ENCODE measurements at regions not wholly inside any gene's neighbourhood (a gene's known extent, or its start where the extent isn't known, plus 50 kb on each side); places are given as distances from the start of the nearest gene placed in this dataset.

DNA sequence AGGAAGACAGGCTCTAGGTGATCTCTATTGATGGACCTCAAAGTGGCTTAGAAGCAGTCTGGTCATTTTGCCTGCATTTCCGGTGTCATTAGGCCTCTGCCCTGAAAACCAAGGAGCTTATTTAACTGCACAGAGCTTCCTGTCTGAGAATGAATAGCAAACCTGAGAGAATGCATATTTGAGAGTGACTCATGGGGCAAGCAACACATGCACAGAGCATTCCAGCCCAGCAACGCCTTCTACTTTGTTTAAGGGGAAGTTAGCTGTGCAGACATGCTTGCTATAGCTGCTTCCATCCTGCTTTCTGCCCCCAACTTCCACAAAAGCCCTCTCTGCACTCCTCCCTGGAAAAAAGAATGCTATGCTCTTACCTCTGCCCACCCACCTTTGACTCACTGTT is 232.8 kb downstream of the GRB14 start:
- TF ChIP-seq, protein P1, sequence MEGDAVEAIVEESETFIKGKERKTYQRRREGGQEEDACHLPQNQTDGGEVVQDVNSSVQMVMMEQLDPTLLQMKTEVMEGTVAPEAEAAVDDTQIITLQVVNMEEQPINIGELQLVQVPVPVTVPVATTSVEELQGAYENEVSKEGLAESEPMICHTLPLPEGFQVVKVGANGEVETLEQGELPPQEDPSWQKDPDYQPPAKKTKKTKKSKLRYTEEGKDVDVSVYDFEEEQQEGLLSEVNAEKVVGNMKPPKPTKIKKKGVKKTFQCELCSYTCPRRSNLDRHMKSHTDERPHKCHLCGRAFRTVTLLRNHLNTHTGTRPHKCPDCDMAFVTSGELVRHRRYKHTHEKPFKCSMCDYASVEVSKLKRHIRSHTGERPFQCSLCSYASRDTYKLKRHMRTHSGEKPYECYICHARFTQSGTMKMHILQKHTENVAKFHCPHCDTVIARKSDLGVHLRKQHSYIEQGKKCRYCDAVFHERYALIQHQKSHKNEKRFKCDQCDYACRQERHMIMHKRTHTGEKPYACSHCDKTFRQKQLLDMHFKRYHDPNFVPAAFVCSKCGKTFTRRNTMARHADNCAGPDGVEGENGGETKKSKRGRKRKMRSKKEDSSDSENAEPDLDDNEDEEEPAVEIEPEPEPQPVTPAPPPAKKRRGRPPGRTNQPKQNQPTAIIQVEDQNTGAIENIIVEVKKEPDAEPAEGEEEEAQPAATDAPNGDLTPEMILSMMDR (IDR thresholded peaks at IDR 0.05) = no peak
- TF ChIP-seq POLR2AphosphoS5 (IDR thresholded peaks at IDR 0.05) (no peak), POLR2A (IDR thresholded peaks at IDR 0.05) (no peak)
- H3K36me3 ChIP-seq = no peaks in the 10 kb centered on the region
- H3K4me1 ChIP-seq = no peaks in the 10 kb centered on the region
- no peak for DNase-seq (ENCODE audit: low spot score in 2 of 2)
- intact Hi-C loops (cut with DNase I; ENCODE audit: low total_unique reads) = no loop called here
- no peaks in the 10 kb centered on the region for H3K27me3 ChIP-seq
- no peak overlapping the region for H3K4me3 ChIP-seq
- H3K27ac ChIP-seq = no peak overlapping the region
- H3K9me3 ChIP-seq = no peaks in the 10 kb centered on the region

DNA sequence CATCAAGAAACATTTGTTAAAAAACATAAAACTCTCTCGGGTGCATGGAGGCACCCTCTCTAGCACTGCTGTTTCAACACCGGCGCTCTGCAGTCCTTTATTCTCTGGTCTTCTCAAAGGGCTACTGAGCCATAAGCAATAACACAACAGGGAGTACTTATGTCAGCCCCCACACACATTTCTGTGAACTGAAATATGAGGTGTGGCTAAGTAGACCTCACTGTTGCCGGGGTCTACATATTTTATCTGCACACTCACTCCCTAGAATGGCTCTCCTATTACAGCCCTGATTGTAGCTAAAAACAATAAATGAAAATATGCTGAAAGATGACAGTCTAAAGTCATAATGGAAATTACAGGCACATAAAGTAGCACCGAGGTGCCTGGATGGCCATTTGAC is 235.1 kb downstream of the GRB14 start:
- no peak for DNase-seq (ENCODE audit: low spot score in 2 of 2)

DNA sequence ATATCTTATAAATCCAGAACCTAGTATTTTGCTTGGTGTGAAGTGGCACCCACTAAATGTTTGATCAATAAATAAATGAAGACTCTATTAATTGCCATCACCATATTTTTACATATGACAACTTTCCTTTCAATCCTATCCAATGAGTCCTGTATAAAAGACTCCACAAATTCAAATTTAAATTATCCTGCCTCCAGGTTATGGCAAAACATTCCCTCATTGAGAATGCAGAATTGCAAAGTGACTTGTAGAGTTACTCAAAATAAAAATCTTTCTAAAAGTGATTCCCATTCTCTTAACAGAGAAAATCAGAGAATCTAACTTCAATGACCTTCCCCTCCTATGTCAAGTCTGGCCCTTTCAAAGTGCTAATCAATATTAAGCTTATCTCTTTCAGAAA is 236.8 kb downstream of the GRB14 start:
- TF ChIP-seq, protein P1 (IDR thresholded peaks at IDR 0.05) = no peak
- TF ChIP-seq POLR2A (IDR thresholded peaks at IDR 0.05) = no peak
- TF ChIP-seq POLR2AphosphoS5 (IDR thresholded peaks at IDR 0.05) = no peak
- H3K27ac ChIP-seq = no peak overlapping the region
- DNase-seq (ENCODE audit: low spot score in 2 of 2) = no peak
- no peaks in the 10 kb centered on the region for H3K36me3 ChIP-seq
- no peak overlapping the region for H3K4me3 ChIP-seq
- intact Hi-C loops (cut with DNase I; ENCODE audit: low total_unique reads) = no loop called here
- no peaks in the 10 kb centered on the region for H3K4me1 ChIP-seq
- no peaks in the 10 kb centered on the region for H3K27me3 ChIP-seq
- no peaks in the 10 kb centered on the region for H3K9me3 ChIP-seq

More for the DNA sequence above, 235.1 kb downstream of the GRB14 start:
- intact Hi-C loops (cut with DNase I; ENCODE audit: low total_unique reads) = no loop called here
- Histone ChIP-seq H3K4me1 (no peaks in the 10 kb centered on the region), H3K36me3 (no peaks in the 10 kb centered on the region), H3K27me3 (no peaks in the 10 kb centered on the region), H3K27ac (no peak overlapping the region), H3K4me3 (no peak overlapping the region), H3K9me3 (no peaks in the 10 kb centered on the region)
- TF ChIP-seq POLR2AphosphoS5 (IDR thresholded peaks at IDR 0.05) = no peak
- TF ChIP-seq, protein P1 (IDR thresholded peaks at IDR 0.05) = no peak
- TF ChIP-seq POLR2A (IDR thresholded peaks at IDR 0.05) = no peak

DNA sequence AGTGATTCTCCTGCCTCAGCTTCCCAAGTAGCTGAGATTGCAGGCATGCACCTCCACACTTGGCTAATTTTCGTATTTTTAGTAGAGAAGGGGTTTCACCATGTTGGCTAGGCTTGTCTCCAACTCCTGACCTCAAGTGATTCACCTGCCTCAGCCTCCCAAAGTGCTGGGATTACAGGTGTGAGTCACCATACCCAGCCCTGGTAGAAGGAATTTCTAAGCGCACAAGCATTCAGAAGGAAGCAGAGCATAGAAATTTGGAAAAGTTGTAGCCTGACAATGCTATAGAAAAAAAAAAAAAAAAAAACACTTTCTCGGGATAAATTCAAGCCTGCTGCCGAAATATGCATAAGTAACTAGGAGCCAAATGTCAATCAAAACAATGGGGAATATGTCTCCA is 249.4 kb downstream of the GRB14 start:
- H3K4me3 ChIP-seq = no peak overlapping the region
- H3K4me1 ChIP-seq = no peaks in the 10 kb centered on the region
- no peaks in the 10 kb centered on the region for H3K27me3 ChIP-seq
- TF ChIP-seq POLR2A (IDR thresholded peaks at IDR 0.05) = no peak
- TF ChIP-seq, protein P1 (IDR thresholded peaks at IDR 0.05) = no peak
- TF ChIP-seq POLR2AphosphoS5 (IDR thresholded peaks at IDR 0.05) = no peak
- no peaks in the 10 kb centered on the region for H3K36me3 ChIP-seq
- no peak for DNase-seq (ENCODE audit: low spot score in 2 of 2)
- peaks cover 7 to 8% of the 10 kb centered on the region in 2 donors for H3K9me3 ChIP-seq
- H3K27ac ChIP-seq = no peak overlapping the region
- intact Hi-C loops (cut with DNase I; ENCODE audit: low total_unique reads) = no loop called here

DNA sequence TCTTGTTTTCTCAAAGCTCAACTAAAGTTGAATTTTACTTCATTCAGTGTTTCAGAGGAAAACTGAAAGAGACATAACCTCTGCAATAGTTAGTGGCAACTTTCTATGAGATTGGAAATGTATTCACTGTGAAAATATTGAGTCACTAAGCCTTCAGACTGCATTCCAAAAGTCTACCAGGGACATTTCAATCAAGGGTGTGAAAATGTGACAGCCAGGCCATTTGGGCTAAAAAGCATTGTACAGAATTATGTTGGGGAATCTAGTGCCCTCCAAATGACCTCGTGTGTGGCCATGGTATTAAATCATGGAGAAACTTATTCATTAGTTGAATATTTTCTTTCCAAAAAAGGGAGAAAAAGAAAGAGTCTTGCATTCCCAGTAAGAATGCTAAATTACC is 251.9 kb downstream of the GRB14 start:
- TF ChIP-seq POLR2AphosphoS5 (IDR thresholded peaks at IDR 0.05) (no peak), POLR2A (IDR thresholded peaks at IDR 0.05) (no peak)
- TF ChIP-seq, protein P1 (IDR thresholded peaks at IDR 0.05) = no peak
- Histone ChIP-seq H3K9me3 (peaks cover 7 to 8% of the 10 kb centered on the region in 2 donors), H3K27me3 (no peaks in the 10 kb centered on the region), H3K27ac (no peak overlapping the region), H3K4me3 (no peak overlapping the region), H3K36me3 (no peaks in the 10 kb centered on the region), H3K4me1 (no peaks in the 10 kb centered on the region)
- intact Hi-C loops (cut with DNase I; ENCODE audit: low total_unique reads) = no loop called here
- DNase-seq (ENCODE audit: low spot score in 2 of 2) = no peak
